ENCODE measurements at regions not wholly inside any gene's neighbourhood (a gene's known extent, or its start where the extent isn't known, plus 50 kb on each side); places are given as distances from the start of the nearest gene placed in this dataset.

- H3K27ac Mint-ChIP-seq: no peak overlapping the region
- no peak overlapping the region for H3K4me3 Mint-ChIP-seq
- Histone ChIP-seq H3K27me3 (ENCODE audit: control insufficient read depth in 1 of 2, insufficient read depth in 2 of 2, low read length in 2 of 2) (no peaks in the 10 kb centered on the region), H3K36me3 (ENCODE audit: insufficient read depth, low read length) (no peaks in the 10 kb centered on the region), H3K4me3 (ENCODE audit: low read length) (no peak overlapping the region), H3K4me1 (ENCODE audit: insufficient read depth, low read length) (no peaks in the 10 kb centered on the region), H3K27ac (ENCODE audit: low read depth in 1 of 2, low read length in 2 of 2) (no peak overlapping the region), H3K9me3 (ENCODE audit: control insufficient read depth in 1 of 2, insufficient read depth in 1 of 2, low read length in 2 of 2) (peaks cover 0 to 10% of the 10 kb centered on the region in 2 experiments)
- ChIA-PET POLR2A (no interaction called here), CTCF (no interaction called here)
- no peaks in the 10 kb centered on the region for H3K36me3 Mint-ChIP-seq (ENCODE audit: low read depth)
- no peaks in the 10 kb centered on the region for H3K27me3 Mint-ChIP-seq
- no peaks in the 10 kb centered on the region for H3K4me1 Mint-ChIP-seq (ENCODE audit: low read depth)
- no peak for DNase-seq
- no peak for TF ChIP-seq CTCF (IDR thresholded peaks at IDR 0.05)
- no peak for ATAC-seq (ENCODE audit: poor library complexity)
- H3K9me3 Mint-ChIP-seq: peaks cover 11% of the 10 kb centered on the region
- intact Hi-C loops (cut with DNase I, micrococcal nuclease): no loop called here
Observed at GRCh38 chr20:17023806-17024205, 203.0 kb upstream of the PCSK2 start.

- Histone ChIP-seq H3K4me1 (ENCODE audit: insufficient read depth, low read length) (no peaks in the 10 kb centered on the region), H3K27me3 (ENCODE audit: control insufficient read depth in 1 of 2, insufficient read depth in 2 of 2, low read length in 2 of 2) (no peaks in the 10 kb centered on the region), H3K9me3 (ENCODE audit: control insufficient read depth in 1 of 2, insufficient read depth in 1 of 2, low read length in 2 of 2) (peaks cover 0 to 10% of the 10 kb centered on the region in 2 experiments), H3K4me3 (ENCODE audit: low read length) (no peak overlapping the region), H3K36me3 (ENCODE audit: insufficient read depth, low read length) (no peaks in the 10 kb centered on the region), H3K27ac (ENCODE audit: low read depth in 1 of 2, low read length in 2 of 2) (no peak overlapping the region)
- DNase-seq (no peak), ATAC-seq (ENCODE audit: poor library complexity) (no peak)
- POLR2A ChIA-PET: no interaction called here
- Mint-ChIP-seq H3K36me3 (ENCODE audit: low read depth) (no peaks in the 10 kb centered on the region), H3K27me3 (no peaks in the 10 kb centered on the region), H3K9me3 (peaks cover 11% of the 10 kb centered on the region), H3K4me1 (ENCODE audit: low read depth) (no peaks in the 10 kb centered on the region), H3K27ac (no peak overlapping the region), H3K4me3 (no peak overlapping the region)
- TF ChIP-seq CTCF (IDR thresholded peaks at IDR 0.05): no peak
- CTCF ChIA-PET: no interaction called here
- intact Hi-C loops (cut with DNase I, micrococcal nuclease): no loop called here
Observed at GRCh38 chr20:17024513-17025119, 202.2 kb upstream of the PCSK2 start.

- ChIA-PET CTCF (no interaction called here), POLR2A (no interaction called here)
- ATAC-seq (ENCODE audit: poor library complexity) (no peak), DNase-seq (no peak)
- Histone ChIP-seq H3K9me3 (ENCODE audit: control insufficient read depth in 1 of 2, insufficient read depth in 1 of 2, low read length in 2 of 2) (peaks cover 0 to 10% of the 10 kb centered on the region in 2 experiments), H3K27me3 (ENCODE audit: control insufficient read depth in 1 of 2, insufficient read depth in 2 of 2, low read length in 2 of 2) (no peaks in the 10 kb centered on the region), H3K36me3 (ENCODE audit: insufficient read depth, low read length) (no peaks in the 10 kb centered on the region), H3K4me3 (ENCODE audit: low read length) (no peak overlapping the region), H3K27ac (ENCODE audit: low read depth in 1 of 2, low read length in 2 of 2) (no peak overlapping the region), H3K4me1 (ENCODE audit: insufficient read depth, low read length) (no peaks in the 10 kb centered on the region)
- no peak overlapping the region for H3K4me3 Mint-ChIP-seq
- TF ChIP-seq CTCF (IDR thresholded peaks at IDR 0.05): no peak
- no peaks in the 10 kb centered on the region for H3K4me1 Mint-ChIP-seq (ENCODE audit: low read depth)
- H3K9me3 Mint-ChIP-seq: peaks cover 15% of the 10 kb centered on the region
- intact Hi-C loops (cut with DNase I, micrococcal nuclease): no loop called here
- H3K27ac Mint-ChIP-seq: no peak overlapping the region
- no peaks in the 10 kb centered on the region for H3K27me3 Mint-ChIP-seq
- H3K36me3 Mint-ChIP-seq (ENCODE audit: low read depth): no peaks in the 10 kb centered on the region
Observed at GRCh38 chr20:17026346-17026745, 200.5 kb upstream of the PCSK2 start.

Data from CD4-positive, alpha-beta T cell (primary cell).